Activated CD8-positive, alpha-beta memory T cell treated with anti-CD3 and anti-CD28 coated beads, Interleukin-2, amount 50 U/mL, for 4 hours (primary cell): ENCODE measurements at regions not wholly inside any gene's neighbourhood (a gene's known extent, or its start where the extent isn't known, plus 50 kb on each side); places are given as distances from the start of the nearest gene placed in this dataset.

Experiments
- DNase-seq: peaks from one replicate; pipeline ENCODE4 v3.0.0-alpha.2; 2020

DNA sequence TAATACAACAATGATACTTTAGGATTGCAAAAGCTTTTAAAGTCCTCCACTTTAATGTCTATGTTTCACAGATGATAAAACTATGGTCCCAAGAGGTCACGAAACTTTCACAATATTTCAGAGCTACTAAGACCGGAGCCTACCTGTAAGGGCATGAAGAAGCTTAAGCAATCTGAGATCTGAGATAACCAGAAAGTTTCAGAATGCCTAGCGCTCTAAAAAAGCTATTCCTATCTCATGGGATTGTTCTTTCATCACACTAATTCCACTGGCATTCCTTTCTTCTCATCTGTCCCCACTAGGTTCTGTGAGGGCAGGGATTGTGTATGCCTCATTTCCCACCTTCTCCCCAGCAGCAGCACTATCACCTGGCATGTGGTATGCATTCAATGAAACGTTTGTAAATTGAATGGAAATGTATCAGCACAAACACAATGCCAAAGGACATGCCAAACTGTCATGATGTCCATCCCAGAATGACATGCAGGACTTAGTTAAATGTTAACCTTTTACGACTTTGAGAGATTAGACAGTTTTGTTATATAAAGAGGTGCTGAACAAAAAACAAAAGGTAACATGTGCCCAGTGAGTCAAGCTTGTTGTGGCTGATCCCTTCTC, 104.7 kb upstream of the NR2F2 start:
- DNase-seq, result no peak

DNA sequence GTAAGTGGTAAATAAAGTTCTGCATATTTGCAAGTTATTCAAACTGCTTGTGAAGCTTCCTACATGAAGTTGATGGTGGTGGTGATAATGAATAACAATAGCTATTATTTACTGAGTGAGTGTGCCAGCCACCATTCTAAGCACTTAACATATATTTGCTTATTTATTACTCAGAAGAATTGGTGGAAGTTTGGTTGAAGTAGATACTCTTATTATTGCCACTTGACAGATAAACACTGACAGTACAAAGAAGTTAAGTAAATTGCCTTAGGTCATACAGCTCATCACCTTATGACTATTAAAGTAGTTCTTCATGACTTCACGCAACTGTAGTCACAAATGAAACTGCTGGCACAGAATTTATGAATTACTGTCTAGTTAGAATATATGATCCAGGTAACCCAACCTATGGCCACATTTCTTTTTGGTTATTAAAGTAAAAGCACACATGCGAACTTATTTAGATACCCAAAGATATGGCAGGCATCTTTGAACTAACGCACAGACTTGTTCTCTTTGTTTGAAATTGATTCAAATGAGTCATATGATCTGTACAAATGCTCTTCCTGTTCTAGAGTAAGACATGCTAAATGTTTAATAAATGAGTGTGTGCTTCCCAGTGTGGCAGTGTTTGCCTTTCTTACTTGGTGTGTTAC, 99.8 kb upstream of the NR2F2 start:
- no peak for DNase-seq

DNA sequence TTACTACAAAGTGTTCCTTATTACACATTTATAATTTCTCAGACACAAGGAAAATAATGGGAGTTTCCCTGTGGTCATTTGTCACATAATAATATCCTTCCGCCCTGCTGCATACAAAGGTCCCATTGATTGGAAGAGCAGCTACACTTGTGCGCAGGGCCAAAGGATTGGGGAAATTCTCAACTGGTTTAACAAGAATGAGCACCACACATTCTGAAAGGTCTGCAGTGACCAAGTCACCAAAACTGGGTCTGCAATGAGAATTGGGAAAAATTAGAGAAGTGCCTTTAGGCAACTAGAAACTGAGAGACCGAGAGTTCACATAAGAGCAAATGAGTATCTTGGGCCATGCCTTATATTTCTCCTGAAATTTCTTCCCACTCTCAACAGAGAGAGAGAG, 98.2 kb upstream of the NR2F2 start:
- no peak for DNase-seq

DNA sequence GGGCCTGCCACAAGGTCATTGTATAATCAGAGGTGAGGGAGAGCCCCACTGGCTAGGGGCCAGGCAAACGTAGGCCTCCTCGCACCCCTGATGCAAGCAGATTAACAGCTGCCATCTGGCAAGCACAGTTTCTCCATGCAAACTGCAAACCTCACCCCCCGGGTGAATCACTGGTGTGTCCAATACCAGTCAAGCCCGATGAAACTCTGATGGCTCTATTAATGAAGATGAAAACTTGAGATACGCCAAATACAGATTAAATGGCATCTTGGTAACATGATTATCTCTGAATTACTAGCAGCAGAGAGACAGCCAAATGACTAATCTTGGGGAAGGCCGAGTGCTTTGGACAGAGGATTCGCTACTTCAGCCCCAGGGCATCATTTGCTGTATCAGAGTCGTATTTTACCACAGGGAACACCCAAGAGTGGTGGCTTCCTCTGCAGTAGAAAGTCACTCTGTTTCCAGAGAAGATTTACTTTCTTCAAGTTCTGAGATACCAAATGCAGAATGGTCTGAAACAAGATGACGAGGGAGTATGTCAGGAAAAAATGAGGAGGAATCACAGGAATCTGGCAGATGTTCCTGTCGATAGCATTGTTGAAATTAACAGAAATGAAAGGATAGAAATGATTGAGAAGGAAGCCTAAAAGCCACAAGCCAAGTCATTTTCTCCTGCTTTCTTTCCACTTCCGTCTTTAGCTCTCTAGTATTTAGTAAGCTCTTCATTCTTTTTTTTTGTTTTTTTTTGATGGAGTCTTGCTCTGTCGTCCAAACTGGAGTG, 96.2 kb upstream of the NR2F2 start:
- no peak for DNase-seq

DNA sequence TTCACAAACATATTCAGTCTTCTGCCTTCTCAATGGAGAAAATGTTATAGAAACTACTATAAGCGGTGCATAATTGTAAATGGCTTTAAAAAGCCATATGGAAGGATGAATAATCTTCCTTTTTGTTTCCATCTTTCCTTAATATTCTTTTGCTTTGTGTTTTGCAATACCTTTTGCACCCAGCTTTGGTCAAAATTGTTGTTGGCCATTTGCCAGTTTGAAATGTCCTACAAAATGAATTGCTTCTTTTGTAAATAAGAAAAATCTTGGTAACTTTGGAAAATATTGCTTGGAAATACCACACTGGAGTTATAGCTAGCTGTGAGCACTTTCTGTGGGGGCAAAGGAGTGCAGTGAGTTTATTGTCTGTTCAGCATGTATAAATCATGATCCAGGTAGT, 93.5 kb upstream of the NR2F2 start:
- no peak for DNase-seq

DNA sequence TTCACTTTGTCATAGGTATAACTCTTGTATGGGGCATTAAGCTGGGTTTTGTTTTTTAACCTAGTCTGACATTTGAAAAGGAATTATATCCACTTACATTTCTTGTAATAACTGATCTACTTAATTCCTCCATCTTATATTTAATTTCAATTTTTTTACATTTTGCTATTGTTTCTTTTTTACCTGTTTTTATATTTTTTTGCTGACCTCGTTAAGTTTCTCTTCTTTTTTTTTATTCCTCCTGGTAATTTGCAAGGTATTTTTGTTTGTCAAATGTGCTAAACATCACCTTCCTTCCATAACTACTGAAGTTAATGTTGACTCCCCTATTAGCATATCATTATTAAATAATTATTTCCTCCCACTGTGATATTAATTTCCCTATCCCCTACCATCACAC, 87.7 kb upstream of the NR2F2 start:
- DNase-seq, result no peak

DNA sequence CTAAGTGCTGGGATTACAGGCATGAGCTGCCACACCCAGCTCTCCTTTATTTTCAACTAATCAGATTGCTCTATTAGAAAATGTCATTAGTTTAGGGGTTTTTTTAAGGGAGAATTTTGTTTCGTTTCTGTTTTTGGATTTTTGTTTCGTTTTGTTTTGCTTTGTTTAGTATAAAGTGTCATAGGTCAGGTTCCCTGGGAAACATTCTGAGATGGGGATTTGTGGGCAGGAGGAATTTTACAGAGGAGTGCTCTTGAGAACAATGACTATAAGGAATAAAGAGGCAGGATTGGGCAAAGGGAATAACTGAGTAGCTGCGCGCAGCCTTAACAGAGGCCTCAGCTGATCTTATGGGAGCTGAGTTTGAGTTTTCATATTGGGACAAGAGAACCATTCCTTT, 86.8 kb upstream of the NR2F2 start:
- DNase-seq, result no peak

DNA sequence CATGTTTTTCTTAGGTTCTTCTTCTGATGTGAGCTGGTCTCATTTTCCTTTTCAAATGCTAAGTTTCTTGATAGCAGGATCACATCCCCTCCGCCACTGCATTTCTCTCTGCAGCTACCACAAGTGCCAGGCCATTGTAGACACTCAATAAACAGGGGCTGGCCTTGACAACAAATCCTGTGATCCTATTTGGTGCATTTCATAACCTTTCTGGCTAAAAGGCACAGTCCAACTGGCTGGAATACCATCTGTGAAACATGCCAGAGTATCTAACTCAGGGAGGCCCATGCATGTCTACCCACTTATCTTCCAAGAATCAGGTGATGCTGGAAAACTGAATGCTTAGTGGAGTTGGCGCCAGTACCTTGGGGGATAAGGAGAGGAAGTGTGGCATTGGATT, 85.2 kb upstream of the NR2F2 start:
- no peak for DNase-seq

DNA sequence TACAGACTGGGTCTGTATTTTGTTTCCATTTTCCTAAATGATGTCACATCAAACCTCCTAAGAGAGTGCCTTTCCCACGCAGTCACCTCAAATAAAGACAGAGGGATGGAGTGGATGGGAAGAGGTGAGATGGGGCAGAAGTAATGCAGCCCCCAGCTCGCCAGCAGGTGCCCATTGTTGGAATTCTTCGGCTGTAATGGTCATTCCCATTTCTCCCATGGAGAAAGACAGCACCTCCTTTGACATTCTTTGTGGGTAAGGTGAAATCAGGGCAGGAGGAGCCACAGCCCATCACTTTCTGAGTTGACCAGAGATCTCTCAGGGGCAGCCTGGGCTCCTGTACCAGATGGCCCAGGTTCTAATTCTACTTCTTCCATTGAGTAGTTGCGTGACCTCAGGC, 84.4 kb upstream of the NR2F2 start:
- DNase-seq, result no peak

DNA sequence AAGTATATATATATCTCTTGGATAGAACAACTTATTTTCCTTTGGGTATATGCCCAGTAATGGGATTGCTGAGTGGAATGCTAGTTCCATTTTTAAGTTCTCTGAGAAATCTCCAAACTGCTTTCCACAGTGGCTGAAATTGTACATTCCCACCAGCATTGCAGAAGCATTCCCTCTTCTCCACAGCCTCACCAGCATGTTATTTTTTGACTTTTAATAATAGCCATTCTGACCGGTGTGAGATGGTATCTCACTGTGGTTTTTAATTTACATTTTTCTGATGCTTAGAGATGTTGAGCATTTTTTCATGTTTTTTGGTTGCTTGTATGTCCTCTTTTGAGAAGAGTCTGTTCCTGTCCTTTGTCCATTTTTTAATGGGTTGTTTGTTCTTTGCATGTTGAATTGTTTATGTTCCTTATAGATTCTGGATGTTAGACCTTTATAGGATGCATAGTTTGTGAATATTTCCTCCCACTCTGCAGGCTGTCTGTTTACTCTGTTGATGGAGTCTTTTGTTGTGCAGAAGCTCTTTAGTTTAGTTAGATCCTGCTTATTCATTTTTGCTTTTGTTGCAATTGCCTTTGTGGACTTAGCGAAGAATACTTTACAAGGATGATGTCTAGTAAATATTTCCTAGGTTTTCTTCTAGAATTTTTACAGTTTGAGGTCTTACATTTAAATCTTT, 82.7 kb upstream of the NR2F2 start:
- no peak for DNase-seq

DNA sequence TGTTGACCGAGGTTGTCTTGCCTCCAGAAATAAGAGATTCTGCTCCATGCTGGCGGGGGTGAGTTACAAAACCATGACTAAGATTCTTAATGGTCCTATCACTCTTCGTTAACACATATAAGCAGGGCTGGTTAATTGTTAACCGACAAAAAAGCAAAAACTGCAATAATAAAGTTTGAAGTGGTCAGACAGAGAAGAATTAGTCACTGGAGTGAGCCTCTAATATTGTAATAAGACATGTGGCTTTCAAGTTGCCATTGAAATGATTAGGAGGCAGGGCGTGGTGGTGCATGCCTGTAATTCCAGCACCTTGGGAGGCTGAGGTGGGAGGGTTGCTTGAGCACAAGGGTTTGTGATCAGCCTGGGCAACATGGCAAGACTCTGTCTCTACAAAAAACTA, 78.4 kb upstream of the NR2F2 start:
- DNase-seq, result no peak

DNA sequence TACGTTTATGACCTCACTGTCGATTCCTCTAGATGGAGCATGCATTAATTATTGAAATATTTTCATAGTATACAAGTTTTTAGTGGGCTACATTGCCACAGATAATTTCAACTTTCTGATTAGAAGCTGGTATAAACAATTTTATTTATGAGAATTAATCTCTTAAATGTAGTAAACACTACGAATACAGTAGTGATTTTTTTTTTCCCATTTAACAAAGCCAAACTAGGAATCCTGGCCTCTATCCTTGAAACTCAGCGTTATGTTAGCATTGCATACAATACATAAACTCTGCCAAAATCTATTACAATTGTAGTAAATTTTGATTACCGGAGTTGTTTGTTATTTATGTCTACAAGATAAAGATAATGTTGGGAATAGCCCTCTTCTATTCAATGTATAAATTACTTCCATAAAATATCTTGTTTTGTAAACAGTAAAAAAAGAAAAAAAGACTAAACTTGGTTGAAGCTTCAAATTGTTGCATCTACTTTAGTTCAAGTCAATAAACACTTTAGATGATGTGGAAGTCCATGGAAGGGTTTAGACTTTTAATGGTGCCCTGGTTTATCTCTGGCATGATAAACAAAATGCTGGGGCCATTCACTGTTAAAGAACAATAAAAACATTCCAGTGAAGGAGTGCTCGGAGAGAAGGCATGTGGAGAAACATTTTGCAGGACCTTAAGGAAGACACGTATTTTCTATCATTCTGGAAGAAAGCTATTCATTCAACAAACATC, 77.3 kb upstream of the NR2F2 start:
- no peak for DNase-seq

DNA sequence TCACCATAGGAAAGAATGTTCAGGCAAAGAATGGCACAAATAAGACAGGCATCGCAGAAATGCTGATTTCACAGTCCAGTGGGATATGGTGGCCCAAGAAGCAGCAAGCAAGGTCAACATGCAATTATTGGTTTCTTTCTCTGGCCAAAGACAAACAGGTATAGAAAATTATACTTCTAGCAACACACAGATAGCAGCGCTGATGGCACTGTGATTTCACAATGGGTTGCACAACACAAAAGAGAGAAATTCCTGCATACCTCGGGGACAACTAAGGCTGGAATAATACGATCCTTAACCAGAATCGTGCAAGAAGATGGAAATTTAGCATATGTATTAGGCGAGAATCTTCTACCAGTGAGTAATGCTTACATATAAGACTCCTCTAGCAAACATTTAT, 76.3 kb upstream of the NR2F2 start:
- no peak for DNase-seq

DNA sequence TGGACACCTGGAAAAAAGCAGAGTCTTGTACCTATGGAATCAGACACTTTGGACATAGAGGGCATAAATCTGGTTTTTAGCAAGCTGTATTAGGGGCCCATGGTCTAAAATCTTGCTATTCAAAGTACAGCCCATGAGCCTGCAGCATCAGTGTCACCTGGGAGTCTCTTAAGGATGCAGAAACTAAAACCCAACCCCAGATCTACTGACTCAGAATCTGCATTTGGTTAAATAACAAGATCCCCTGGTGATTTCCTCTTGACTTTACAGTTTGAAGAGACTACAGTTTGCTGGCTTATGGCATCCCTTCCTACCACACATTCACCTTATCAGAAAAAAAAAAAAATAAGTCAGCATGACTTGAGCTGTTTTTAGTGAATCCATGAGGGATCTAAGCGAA, 74.9 kb upstream of the NR2F2 start:
- no peak for DNase-seq

DNA sequence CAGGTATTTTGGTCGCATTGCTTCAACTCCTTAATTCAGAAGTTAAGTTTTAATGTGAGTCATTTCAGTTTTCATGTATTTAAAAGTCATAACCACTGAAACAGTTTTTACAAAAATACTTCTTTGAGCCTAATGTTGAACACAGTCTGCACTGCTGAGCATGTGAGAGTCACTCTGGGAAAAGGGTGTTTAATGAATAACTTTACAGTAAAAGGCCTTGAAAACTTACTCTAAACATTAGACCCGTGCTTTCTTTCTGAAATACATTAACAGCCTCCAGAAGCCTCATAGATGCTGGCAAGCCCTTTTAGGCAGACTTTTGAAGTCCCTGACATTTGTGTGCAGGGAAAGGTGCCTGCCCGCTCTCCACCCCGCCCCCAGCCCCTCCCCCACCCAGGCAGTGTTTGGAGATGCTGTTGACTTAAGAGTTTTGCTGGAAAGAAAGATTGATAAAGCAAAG, 68.9 kb upstream of the NR2F2 start:
- no peak for DNase-seq

DNA sequence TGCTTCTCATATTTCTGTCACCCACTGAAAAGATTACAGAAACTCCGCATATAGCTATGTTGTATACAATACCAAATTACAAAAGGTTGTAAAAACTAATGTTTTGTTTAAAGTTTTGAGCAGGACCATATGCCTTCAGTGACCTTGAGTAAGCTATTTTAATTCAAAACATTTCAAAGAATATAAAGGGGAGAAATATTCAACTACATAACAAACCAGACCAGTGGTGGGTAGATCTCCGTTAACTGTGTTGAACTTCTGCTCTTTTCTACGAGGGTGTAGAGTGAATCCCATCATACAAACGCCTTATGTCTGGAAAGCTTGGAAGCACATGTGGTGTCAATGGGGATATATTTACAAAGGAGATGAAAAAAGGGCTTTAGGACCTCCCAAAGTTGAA, 68.4 kb upstream of the NR2F2 start:
- DNase-seq, result no peak

DNA sequence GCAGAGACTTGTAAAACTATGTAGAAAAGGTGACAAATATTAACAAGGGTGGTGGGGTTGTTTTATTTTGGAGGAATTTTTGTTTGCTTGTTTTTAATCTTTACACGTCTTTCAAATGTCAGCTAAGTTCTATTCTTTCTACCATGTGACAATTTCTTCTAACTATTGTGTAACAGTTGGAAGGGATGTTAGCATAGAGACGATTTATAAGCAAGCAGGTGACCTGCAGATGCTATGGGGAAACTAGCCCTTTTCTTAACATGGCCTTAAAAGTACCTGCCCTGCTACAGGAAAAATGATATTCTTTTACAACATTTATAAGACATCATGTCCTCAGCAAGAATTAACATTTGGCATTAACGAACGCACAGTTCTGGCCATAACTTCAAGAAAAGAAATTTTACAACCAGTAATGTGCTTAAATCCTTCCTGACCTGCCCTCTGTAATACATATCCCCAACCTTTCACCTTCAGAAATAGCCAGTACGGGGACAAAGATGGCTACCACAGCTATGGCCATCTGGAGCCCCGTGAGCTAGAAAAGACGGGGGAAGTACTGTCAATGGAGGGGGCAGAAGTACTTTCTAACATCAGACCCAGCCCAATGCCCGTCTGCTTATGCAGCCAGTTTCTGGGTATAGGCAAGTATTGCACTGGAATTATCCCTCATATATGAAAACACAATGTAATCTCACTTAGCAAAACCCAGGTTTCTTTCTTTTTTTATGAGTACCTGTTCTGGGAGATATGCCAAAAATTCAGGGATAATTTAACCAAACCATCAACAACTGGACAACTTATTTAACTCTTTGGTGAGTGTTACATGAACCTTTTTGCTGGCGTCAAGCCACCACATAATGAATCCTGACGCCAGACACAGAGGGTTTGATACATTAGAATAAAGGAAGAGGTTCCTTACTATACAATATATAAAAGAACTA, 67.7 kb upstream of the NR2F2 start:
- no peak for DNase-seq

DNA sequence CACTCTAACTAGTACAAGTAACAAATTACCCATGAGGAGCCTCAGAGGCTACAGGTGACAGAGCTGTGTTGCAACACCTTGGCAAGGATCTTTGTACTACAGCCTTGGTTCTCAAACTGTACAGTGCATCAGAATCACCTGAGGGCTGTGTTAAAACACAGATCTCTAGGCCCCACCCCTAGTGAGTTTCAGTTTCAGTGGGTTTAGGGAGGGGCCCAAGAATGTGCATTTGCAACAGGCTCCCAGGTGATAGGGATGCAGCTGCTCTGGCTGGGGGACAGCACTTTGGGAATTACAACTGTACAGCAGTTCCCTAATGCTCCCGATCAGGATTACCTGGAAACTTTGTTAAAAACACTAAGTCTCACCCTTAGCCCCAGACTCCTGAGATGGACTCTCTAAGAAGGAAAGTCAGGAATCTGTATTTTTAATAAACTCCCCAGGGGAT, 66.1 kb upstream of the NR2F2 start:
- no peak for DNase-seq

DNA sequence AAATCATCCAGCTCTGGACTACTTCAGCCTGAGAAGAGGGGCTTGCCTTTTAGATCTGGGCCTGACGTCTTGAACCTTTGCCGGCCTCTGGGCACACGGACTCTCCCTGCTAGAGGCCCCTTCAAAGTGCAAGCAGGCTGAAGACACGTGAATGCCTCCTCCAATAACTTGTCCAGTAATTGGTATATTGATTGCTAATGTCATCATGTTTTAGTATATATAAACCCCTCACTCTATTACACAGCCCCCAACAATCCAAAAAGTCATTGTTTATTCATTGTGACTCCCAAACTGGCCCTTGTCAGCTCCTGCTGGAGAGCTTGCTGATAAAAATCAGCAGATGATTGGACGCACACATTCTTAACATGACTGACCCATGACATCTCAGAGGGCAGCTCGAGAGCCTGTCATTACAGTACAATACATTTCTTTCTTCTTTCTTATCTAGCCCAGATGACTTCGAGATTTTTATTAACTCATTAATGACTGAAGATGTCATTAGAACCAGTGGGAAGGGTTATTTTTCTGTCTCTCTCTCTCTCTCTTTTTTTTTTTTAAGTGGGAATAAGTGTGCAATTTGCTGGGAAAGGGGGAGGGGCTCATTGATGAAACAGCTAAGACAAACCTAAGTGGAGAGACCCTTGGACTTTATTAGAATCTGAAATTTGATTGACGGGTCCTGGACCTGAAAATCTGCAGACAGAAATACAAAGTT, 65.5 kb upstream of the NR2F2 start:
- no peak for DNase-seq

DNA sequence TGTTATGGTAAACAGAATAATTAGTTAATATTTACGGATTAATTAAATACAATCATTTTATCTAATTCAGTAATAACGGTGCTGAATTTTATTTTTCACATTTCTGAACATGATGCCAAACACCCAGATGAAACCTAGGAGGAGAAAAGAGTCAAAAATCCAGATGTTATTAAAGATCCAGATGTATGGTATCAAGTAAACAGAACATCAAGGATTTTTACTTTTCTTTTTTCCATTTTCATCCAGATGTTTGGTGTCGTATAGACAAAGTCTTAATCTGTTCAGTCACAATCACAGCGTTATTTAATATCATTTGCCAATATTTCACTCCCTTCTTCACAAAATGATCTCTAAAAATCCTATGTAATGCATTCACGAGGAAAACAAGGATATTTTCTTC, 64.0 kb upstream of the NR2F2 start:
- no peak for DNase-seq

DNA sequence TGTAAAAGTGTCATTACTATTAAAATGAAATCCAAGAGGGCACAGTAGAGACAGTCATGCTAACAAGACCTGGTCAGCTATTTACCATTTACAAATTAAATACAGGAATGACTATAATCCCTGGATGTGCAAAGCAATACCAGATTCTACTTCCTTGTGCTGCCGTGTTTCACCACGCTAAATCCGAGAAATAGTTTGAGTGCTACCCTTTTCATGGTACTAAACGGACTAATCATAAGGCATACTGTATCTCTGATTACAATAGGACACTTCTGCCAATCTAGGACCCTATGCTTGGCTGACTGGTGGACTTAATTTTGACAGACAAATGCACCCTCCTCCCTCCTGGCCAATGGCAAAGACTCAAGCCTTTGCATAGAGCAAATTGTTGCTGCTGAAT, 63.0 kb upstream of the NR2F2 start:
- DNase-seq, result no peak
